Left renal cortex interstitium (tissue), 4 donors: ENCODE measurements at regions not wholly inside any gene's neighbourhood (a gene's known extent, or its start where the extent isn't known, plus 50 kb on each side); places are given as distances from the start of the nearest gene placed in this dataset.
"Not testable (repeated sequence)": the region's sequence is repeated elsewhere in the genome, so short reads cannot be mapped to it uniquely, and the experiment has no call there.

Source experiments
- DNase-seq, 4 donors: peaks; one replicate each; pipeline ENCODE4 v3.0.0-alpha.2; 2013; ENCODE audit warnings: low read depth in 4 of 4, low spot score in 2 of 4, missing footprints in 1 of 4

- no peak for DNase-seq
Observed at GRCh38 chr1:37158113-37158749, 123.9 kb upstream of the GRIK3 start.

DNA sequence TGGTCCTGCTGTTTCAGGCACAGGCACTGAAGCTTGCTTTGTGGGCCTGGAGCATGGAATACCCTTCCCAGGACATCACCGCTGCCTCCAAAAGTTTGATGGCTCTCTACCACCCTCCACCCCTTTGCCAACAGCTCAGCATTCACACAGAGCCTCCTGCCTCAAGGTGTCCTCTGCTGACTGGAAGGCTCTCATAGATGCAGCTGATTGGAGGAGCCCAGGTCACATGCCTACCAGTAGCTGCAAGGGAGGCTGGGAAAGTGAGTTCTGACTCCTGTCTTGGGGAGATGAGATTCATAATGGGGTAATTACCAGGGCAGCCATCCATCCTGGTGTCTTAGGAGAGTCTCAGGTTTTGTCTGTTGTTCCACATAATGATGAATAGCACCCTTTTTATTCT is 124.8 kb upstream of the GRIK3 start:
- no peak for DNase-seq

DNA sequence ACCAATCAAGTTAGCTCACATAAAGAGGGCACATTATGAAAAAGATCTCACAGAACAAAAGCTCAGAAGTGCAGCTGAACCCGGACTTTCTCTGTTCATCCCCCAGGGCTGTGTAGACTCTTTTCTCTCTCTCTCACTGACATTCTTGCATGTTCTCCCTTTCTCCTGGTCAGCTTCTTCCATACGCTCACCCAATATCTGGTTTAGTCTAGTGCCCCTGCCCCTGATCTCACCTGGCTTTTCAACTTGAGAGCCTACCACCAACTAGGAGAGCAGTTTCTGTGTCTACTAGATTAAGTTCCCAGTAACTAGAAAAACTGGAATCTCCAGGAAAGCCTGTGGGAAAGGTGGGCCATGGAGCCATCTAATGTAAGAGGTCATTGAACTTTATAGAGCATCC is 126.9 kb upstream of the GRIK3 start:
- no peak for DNase-seq

DNA sequence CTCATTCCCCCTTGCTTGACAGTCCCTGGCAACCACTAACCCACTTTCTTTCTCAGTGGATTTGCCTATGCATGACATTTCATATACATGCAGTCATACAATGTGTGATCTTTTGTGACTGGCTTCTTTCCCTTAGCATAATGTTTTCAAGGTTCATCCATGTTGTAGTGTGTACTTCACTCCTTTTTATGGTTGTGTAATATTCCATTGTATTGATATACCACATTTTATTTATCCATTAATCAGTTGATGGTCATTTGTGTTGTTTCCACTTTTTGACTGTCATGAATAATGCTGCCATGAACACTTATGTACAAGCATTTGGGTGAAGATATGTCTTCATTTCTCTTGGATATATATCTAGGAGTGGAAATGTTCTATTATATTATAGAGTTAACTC is 127.7 kb upstream of the GRIK3 start:
- DNase-seq: no peak

DNA sequence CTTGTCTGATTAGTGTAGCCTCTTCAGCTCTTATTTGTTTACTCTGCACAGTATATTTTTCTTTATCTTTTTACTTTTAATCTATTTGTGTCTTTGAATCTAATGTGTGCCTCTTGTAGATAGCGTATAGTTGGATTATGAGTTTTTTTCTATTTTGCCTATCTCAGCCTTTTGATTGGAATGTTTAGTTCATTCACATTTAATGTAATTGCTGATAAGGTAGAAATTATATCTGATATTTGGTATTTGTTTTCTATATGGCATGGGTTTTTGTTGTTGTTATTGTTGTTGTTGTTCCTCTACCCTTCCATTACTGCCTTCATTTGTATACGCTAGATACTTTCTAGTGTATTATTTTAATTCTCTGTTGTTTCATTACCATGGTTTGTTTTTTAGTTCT is 131.7 kb upstream of the GRIK3 start:
- DNase-seq: no peak

DNA sequence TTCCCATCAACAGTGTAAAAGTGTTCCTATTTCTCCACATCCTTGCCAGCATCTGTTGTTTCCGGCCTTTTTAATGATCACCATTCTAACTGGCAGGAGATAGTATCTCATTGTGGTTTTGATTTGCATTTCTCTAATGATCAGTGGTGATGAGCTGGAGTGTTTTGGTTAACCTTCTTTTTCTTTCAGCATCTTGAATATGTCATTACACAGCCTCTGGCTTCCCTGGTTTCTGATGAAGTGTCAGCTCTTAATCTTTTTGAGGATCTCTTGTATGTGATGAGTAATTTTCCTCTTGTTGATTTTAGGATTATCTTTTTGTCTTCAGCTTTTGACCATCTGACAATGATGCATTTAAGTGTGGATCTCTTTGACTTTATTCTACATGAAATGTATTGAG is 133.2 kb upstream of the GRIK3 start:
- no peak for DNase-seq

- no peak for DNase-seq
Observed at GRCh38 chr1:37169241-37169640, 134.9 kb upstream of the GRIK3 start.

GRCh38 chr1:37169743-37170275 is 135.5 kb upstream of the GRIK3 start:
- no peak for DNase-seq

- no peak for DNase-seq
Observed at GRCh38 chr1:37171691-37172090, 137.4 kb upstream of the GRIK3 start.

- DNase-seq: no peak
Observed at GRCh38 chr1:37174341-37174740, 140.0 kb upstream of the GRIK3 start.

DNA sequence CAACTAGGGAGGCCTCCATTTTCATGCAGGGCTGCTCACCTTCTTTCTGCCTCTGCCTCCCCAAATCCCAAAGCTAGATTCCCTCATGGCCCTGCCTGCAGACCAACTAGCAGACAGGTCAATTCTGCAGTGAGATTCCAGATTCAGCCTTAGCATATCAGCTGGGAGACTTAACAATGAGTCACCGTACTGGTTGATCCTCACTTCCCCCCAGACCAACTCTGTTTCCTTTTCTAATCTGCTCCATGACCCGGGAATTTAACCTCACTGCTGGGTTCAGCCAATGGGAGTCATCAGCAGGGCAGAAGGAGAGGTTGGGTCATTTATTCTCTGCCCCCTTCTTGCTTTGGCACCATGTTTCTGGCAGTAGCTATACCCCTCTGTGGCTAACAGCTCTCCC is 140.6 kb upstream of the GRIK3 start:
- DNase-seq: no peak

DNA sequence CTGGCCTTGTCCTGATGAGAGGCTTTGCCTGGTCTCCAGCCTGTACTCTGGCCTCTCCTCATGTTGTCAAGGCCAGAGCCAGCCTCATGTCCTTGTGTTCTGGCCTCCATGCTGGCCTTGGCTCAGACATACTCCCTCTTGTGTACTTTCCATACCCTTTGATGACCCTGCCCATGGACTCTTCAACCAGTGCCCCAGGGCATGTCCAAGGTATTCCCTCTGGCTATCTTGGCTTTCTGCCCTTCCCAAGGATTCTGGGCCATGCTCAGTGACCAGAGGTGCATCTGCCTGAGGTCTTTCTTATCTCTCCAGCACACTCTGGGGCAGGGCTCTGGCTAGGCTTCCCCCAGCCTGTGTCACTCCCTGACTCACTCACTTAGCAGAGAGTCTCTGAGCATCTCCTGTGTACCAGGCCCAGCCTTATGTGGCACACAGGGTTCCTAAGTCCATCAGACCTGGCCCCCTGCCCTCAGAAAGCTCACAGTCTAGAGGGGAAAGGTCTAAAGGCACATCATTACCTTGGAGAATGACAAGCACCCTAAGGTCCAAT is 141.4 kb upstream of the GRIK3 start:
- no peak for DNase-seq

GRCh38 chr1:37176269-37176668 is 142.0 kb upstream of the GRIK3 start:
- no peak for DNase-seq

GRCh38 chr1:37177230-37177864 is 143.0 kb upstream of the GRIK3 start:
- DNase-seq: no peak

DNA sequence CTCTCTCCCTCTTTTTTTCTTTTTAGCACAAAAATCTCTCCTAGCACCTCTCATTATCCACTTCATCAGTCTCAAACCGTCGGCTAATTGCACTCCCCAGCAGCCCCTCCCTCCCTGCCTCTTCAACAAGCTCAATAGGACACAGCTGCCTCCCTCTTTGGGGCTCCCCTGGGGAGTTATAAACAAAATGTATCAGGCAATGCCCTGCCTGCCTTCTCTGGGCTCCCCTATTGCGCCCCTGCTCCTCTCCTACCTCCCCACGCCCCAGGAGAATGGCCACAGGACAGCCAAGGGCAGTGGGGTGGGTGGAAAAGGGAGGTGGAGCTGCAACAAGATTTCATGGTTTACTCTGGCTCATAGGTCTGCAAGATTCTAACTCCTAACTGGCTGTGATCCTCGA is 147.1 kb upstream of the GRIK3 start:
- DNase-seq: no peak

- no peak for DNase-seq
Observed at GRCh38 chr1:37184789-37185188, 150.5 kb upstream of the GRIK3 start.

DNA sequence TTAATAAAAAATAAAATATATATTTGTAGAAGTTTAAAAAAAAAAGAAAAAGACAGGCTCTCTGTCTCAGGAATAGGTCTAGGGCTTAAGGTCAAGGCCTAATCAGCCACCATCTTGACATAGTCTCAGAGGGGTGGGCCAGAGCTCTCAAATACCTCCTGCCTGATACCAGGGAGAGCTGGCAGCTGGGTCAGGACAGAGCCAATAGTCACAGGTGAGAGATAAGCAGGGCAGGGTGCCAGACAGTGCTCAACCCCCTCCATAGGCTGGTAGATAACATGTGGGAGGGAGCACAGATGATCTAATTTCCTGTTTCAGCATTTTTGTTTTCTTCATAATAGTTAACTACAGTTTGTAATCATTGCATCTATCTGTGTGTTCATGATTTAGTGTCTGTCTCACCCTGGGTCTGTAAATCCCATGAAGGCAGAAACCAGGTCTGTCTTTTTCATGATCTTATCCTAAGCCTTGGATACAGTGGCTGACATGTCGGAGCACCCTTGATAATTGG is 152.0 kb upstream of the GRIK3 start:
- DNase-seq: no peak

DNA sequence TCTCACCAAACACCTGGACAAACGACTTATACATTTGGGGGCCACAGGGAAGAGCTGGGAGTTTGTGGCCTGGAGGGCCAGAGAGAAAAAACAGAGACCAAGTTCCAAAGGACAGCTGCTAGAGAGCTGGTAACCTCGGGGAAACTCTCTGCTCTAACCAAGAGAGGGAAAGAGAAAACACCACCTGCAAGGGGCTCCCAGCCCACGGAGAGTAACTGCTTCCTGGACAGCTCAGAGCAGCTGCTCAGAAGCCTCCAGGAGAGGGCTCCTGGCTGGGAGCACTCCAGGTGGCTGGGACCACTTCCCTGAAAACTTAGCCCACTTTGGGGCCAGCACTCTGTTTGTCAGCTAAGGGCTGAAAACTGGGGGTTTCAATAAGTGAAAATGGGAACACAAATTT is 154.8 kb upstream of the GRIK3 start:
- no peak for DNase-seq

- DNase-seq: no peak
Observed at GRCh38 chr1:37197411-37197810, 163.1 kb upstream of the GRIK3 start.

DNA sequence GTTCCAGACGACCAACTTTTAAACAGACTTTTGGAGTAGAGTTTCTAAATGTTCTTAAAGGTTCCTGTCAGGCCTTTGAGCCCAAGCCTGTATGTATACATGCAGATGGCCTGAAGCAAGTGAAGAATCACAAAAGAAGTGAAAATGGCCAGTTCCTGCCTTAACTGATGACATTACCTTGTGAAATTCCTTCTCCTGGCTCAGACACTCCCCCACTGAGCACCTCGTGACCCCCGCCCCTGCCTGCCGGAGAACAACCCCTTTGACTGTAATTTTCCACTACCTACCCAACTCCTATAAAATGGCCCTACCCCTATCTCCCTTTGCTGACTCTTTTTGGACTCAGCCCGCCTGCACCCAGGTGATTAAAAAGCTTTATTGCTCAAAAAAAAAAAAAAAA is 180.0 kb upstream of the GRIK3 start:
- not testable (repeated sequence) for DNase-seq

DNA sequence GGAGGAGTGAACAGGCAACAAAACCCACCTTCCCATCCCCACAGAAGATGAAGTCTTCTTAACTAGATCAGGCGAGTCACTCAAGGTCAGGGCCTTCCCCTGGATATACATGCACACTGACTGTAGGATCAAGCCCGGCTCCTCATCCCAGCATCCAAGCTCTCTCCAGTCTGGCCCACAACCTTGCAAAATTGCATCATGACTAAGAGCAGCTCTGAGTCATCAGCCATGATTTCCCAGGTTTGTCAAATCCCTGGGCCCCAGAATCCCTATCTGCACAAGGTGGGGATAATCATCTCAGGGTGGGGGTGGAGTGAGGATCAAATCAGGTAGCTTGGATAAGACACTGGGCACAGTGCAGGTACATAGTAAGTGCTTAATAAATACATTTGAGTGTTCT is 199.3 kb upstream of the GRIK3 start:
- no peak for DNase-seq

DNA sequence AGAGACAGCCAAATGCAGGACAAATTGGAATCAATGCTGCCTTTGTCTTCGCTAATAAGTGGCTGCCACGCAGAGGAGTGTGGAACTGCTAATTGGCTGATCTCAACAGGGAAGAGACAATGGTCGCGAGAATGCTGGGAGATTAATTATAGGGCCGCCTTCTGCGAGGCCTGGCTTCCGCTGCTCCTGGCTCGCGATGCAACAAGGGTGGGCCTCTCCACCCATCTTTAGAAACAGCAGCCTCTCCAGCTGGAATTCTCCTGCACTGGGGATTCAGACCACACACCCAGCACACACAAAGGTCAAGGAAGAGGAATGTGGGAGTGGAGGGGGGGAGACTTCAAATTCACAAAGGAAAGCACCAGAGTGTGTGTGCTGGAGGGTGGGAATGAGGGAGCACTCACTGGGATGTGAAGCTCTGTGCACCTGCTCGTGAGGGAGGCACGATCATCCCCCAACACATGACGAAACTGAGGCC is 200.7 kb upstream of the GRIK3 start:
- no peak for DNase-seq
